ENCODE measurements at regions not wholly inside any gene's neighbourhood (a gene's known extent, or its start where the extent isn't known, plus 50 kb on each side); places are given as distances from the start of the nearest gene placed in this dataset.

DNA sequence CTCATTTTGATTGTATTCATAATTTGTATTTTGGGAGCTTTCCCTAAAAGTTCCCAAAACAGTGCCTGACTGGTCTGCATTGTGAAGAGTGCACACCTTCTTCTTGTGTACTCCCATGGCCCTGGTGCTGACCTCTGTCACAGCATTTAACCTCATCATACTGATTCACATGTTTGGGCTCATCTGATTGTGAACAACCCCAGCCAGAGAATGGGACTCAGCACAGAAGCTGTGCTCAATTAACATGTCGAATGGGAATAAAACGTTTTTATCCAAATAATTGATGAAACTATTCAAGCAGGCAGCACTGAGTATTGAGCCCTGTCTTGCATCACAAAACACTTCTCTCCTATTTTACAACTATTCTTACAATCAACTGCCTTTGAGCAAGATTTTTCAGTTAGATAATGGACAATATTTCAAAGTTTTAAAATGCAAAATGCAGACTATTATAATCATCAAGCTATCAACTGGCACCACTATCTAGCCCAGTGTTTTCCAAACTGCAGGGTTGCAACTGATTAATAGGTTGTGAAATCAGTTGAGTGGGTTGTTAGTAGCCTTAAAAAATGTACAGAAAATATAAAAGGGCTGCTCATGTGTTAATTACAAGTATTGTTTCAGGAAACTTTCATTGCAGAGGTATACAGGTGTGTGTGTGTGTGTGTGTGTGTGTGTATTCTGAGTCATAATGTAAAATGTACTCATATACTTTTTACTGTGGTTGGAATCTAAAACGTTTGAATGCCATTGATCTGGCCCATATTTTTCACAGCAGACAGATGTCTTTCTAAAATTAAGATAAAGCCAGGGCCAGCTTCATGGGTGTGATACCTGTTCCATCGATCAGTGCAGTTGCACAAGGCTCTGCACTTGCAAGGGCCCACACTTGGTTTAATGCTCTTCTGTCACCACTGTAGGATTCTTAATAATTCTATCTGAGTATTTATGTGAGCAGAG is 190.5 kb downstream of the PIK3R1 start:
- intact Hi-C loops (cut with micrococcal nuclease) = loop anchor here (1.0 kb wide), 2 partner anchors 19 to 37 kb away; no protein-coding TSS in a partner anchor

DNA sequence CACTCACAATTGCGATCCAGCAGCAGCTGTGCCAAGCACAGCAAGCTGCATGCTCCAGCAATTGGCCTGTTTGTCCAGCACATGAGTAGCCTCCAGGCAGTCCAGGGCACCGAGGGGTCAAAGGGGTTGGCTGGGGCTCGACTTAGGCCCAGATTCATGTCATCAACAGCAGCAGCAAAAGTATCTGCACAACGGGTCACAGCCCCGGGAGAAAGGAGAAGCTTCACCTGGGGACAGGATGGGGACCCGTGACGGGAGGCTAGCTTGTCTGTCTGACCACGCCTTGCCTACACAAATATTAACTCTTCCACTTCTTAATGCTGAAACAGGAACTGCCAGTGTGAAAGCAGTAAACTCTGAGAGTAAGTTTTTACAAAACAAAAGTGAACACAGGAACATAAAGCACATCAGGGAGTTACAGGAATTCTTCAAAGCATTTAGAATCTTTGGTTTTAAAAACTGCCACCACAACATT is 191.2 kb downstream of the PIK3R1 start:
- intact Hi-C loops (cut with micrococcal nuclease) = loop anchor here (1.0 kb wide), 4 partner anchors 18 to 38 kb away; no protein-coding TSS in a partner anchor

DNA sequence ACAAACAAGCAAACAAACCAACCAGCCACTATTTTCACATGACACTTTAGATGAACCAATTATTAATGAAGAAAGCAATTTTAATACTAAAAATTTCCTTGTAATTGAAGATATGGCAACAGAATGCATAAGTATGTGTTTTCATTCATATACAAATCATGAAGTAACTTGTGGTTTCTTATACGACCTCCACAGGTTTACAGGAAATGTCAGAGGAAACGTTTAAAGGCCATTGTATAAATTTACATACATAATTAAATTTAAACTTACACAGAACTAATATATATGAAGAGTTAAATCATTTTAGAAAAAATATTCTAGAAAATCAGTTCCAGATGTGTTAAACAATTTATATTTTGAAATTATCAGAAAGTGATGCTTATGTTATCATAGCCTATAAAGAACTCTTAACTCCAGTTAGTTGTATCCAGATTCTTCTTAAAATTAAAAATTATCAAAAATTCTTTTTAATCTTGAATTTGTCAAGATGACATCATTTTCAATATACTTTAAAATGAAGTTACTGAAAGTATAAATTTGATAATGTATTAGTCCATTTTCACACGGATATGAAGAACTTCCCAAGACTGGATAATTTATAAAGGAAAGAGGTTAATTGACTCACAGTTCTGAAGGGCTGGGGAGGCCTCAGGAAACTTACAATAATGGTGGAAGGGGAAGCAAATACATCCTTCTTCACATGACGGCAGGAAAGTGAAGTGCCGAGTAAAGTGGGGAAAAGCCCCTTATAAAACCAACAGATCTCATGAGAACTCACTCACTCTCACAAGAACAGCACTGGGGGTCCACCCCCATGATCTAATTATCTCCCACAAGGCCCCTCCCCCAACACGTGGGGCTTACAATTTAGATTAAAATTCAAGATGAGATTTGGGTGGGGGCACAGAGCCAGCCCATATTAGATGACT is 192.0 kb downstream of the PIK3R1 start:
- intact Hi-C loops (cut with micrococcal nuclease) = loop anchor here (1.0 kb wide), 2 partner anchors 25 to 27 kb away; no protein-coding TSS in a partner anchor

DNA sequence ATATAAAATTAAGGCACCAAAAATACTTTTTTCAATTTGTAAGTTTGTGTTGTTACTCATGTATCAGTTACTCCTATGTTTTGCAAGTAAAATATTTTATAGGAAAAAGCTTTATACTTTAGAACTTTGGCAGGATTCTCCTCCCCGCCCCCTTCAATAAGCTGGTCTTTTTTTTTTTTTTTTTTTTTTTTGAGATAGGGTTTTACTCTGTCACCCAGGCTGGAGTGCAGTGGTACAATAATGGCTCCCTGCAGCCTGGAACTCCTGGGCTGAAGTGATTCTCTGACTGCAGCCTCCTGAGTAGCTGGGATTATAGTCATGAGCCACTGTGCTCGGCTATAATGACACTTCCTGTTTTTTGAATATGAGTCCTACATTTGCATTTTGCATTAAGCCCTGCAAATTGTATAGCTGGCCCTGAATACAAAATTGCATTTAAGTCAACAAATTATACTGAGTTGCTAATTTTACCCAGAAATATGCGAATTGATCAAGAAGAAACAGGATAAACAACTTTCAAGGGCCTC is 192.9 kb downstream of the PIK3R1 start:
- intact Hi-C loops (cut with micrococcal nuclease) = no loop called here

DNA sequence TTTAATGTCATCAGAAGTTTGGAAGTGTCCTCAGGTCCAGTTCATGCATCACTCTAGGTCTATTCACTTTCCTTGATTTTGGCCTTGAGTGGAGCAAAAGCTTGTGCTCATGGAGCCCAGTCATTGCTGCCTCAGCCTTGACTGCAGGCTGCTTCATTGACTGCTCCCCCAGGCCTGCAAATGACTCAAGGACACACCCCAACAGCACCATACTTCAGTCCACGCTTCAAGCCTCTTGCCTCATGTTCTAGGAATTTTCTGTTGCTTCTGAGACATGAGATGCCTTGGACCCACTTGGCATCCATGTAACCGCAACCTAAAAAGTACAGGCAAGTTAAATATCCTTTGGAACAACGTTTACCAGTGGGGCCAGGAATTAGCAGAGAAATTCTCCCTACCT is 193.7 kb downstream of the PIK3R1 start:
- intact Hi-C loops (cut with micrococcal nuclease) = no loop called here

DNA sequence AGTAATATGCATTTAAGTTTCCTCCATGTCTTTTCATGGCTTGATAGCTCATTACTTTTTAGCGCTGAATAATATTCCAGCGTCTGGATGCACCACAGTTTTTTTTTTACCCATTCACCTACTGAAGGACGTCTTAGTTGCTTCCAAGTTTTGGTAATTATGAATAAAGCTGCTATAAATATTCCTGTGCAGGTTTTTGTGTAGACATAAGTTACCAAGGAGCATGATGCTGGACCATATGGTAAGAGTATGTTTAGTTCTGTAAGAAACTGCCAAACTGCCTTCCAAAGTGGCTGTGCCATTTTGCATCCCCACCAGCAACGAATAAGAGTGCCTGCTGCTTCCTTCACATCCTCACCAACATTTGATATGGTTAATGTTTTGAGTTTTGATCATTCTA is 195.6 kb downstream of the PIK3R1 start:
- intact Hi-C loops (cut with micrococcal nuclease) = no loop called here

DNA sequence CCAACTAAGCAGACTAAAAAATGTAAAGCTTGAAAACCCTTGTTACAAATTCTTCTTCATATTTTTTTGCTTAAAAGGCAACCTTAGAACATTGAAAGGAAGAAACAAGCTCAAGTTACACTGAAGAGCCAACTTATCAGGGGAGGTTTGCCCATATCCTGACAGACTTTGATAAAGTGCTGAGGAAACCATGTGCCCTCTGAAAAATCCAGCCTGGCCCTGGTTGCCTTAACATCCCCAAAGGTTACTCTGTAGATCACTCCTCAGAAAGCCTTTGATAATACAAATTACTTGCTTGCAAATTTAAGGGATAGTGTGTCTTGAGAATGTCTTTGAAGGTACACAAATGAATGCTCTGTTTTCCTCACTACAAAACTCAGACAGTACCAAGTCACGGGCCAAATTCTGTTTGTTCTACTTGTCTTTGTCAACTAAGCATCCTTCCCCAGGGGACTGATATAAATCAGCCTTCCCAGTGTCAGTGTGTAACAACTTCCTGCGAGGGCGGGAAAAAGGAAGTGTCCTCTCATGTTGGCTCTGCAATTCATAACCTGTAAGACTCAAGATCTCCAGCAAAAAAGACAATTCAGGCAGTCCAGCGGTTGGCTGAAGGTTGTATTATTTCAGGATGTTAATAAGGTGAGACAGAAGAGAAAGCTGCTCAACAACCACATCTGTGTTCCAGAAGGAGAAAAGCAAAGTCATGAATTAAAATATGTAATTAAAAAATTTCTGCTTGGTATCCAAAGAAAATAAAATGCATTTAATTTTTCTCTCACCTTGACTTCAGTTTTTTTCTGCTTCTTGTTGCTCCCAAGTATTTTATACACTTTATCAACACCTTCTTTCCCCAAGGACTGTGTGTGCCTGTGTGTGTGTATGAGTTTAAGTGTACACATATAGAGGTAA is 199.9 kb downstream of the PIK3R1 start:
- intact Hi-C loops (cut with micrococcal nuclease) = no loop called here

DNA sequence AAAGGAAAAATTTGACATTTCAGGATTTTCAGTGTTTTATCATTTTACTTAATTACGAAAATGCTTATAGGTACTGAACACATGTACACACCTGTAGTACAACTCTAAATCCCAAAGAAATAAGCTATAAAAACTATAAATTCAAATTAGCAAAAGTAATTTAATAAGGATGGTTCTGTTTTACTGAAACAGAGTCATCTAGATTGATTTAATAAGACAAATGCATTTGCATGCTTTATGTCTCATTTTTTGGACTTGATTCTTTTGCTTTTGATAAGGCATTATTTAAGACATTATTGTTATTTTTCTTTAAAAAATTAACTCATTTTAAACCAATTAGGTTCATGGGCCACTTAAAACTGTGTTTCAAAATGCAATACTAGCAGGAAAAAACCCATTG is 201.2 kb downstream of the PIK3R1 start:
- intact Hi-C loops (cut with micrococcal nuclease) = no loop called here

DNA sequence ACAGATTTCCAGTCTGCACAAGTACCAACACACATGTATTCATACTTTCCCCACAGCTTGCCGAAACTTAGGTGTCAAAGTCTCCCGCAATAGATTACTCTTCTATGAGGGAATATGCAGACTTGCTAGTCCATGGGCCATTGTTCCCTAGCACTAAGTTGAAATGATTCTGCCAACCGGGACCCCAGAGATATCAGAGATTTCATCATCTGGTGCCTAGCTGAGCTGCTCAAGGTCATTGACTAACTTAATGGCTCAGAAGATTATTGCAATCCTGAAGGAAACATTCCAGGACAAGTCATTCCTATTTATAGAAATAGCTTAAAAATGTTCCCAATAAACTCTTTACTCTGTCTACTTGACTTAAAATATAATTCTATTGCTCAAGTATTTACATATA is 202.6 kb downstream of the PIK3R1 start:
- intact Hi-C loops (cut with micrococcal nuclease) = no loop called here

DNA sequence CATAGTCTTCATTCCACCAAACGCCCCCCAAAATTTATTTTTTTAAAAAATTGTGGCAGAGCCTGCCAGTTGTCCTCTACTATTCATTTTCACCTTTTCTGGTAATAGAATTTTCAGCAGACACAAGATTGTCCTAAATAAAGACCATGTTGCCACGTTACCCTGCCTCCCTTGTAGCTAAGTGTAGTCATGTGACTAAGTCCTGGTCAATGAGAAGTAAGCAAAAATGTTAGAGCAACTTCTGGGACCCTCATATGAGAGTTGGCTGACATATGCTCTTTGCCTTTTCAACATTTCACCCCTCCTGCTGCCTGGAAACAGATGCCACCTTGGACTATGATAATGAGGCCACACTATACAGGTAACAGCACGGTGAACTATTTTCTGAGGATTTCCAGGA is 203.1 kb downstream of the PIK3R1 start:
- intact Hi-C loops (cut with micrococcal nuclease) = no loop called here

DNA sequence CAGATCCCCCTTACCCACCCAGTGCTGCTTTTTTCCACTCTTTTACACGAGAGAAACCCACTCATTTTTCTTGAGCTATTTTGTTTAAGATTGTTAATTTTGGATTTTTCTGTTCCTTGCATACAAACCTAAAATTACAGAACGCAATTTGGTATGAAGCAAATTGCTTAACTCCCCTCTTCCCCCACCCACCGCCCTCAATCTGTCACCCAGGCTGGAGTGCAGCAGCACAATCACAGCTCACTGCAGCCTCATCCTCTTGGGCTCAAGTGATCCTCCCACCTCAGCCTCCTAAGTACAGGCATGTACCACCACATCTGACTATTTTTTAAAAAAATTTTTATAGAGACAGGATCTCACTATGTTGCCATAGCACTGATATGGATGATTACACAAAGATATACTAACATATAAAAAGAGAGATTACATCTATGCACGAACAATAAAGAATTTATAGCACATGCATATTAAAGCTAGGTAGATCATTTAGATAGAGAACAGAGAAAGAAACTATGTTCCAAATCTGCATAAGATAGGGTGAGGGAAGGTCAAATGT is 203.6 kb downstream of the PIK3R1 start:
- intact Hi-C loops (cut with micrococcal nuclease) = no loop called here

DNA sequence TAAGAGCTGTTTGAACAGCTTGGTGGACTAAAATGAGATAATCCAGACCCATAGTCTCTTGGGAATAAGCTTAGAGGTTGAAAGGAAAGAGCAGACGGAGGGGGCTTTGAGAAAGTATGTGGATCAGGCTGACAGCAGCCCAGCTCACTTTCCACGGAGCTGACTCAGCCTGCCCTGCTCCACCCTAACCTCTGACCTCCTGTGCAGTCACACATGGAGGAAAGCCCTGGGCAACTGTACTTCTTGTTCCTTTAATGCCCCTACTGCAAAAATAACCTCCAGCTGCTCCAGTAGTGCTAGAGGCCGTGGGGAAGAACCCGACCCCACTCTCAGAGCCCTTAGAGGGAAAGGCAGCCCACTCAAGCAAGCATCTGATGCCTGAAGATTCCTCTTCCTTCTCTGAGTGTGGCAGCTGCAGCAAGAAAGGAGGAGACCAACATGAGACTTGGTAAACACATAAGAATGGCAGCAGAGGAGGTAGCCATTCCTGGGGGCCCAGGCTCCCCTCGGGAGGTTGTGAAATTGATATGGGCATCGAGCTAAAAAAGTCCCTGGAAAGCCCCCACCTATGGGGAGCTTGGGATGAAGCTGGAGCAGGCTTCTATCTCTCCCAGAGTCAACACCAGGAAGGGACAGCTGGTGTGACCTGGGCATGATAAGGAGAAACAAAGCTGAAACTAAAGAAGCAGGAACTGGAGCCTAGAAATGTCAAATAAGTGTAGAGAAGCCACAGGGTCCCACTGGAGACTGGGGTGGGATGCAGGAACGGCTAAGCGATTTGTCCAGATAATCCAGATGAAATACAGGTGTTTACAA is 204.3 kb downstream of the PIK3R1 start:
- intact Hi-C loops (cut with micrococcal nuclease) = loop anchor here (10.0 kb wide), 1 partner anchor 1175 kb away; no protein-coding TSS in a partner anchor

DNA sequence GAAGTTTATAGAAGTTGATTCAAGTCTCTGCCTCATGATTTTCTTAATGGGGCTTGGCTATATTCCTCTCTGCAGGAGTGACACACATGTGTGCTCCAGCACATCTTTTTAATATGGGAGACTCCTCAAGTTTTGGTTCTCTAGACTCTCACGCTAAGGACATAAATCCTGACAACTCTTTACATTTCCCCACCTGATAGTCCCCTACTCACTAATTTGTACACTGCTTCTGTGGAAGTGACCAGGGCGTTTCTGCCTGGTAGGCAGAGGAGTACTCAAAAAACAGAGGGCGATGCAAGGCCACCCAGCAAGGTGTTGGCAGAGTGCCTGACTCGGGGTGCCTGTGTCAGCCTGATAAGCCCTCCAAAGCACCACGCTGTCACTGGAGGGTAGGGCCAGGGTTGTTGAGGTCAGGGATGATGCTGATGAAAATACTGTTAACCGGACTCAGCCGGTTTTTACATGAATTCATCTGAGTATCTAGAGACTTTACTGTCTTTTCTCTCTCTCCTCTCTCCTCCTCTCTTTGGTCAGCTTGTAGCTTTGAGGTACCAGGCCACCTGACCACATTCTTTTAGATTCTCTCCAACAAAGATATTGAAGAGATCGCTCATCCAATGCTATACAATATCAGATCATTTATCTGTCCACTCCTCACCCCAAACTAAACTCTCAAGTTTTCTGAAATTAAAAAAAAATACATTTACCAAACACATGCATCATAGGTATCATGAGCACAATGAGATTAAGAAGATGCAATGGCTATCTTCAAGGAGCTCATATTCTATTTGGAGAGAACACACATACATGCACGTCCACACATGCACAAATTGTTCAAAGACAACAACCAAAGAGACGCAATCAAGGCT is 205.2 kb downstream of the PIK3R1 start:
- intact Hi-C loops (cut with micrococcal nuclease) = loop anchor here (10.0 kb wide), 1 partner anchor 1176 kb away; no protein-coding TSS in a partner anchor

DNA sequence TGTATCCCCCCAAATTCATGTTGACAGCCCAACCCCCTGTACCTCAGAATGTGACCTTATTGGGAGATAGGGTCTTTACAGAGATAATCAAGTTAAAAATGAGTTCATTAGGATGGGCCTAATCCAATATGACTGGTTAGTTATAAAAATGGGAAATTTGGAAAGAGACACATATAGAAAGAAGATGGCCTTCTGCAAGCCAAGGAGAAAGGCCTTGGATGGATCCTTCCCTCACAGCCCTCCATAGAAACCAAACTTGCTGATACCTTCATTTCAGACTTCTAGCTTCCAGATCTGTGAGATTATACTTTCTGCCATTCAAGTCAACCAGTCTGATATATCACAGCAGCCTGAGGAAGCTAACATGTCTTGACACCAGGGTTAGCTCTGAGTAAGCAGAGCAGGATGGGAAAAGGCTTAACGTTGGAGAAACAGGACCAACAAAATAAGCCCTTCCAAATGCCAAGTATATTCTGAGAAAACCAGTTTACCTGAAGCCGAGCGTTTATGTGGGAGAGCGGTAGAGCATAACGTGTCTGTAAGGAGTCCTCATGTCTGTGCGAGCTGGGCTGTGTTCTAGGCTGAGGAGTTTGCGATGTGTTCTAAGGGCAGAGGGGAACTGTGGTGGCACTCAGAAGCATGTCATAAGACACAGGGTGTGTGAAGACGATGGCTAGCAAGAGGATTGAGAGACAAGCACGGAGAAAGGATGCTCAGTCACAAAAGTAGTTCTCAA is 206.1 kb downstream of the PIK3R1 start:
- intact Hi-C loops (cut with micrococcal nuclease) = loop anchor here (10.0 kb wide), 1 partner anchor 1177 kb away; no protein-coding TSS in a partner anchor

DNA sequence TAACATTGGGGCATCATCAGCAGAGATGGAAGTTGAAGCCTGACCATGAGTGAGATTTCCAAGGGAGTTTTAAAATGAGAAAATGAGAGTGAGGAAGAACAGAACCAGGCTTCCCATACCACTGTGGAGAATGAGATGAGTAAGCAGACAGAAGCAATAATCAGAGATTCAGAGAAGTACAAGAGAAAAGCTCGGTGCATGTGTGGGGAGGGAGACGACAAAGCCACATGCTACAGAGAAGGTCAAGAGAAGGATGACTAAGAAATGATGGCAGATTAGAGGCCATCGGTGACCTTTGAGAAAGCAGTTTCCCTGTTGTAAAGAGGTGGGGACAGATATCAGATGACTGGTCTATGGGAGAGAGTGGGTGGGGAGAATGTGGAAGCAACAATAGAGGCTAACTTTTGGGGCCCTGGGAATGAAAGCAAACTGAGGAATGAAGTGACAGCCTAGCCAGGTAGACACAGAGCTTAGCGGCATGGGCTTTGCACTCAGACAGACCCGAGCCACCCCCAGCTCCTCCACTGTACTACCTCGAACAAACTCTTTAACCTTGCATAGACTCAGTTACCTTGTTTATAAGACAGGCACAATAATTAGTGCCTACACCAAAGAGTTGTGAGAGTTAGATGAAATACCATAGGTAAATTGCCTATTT is 207.7 kb downstream of the PIK3R1 start:
- intact Hi-C loops (cut with micrococcal nuclease) = loop anchor here (10.0 kb wide), 1 partner anchor 1178 kb away; no protein-coding TSS in a partner anchor

DNA sequence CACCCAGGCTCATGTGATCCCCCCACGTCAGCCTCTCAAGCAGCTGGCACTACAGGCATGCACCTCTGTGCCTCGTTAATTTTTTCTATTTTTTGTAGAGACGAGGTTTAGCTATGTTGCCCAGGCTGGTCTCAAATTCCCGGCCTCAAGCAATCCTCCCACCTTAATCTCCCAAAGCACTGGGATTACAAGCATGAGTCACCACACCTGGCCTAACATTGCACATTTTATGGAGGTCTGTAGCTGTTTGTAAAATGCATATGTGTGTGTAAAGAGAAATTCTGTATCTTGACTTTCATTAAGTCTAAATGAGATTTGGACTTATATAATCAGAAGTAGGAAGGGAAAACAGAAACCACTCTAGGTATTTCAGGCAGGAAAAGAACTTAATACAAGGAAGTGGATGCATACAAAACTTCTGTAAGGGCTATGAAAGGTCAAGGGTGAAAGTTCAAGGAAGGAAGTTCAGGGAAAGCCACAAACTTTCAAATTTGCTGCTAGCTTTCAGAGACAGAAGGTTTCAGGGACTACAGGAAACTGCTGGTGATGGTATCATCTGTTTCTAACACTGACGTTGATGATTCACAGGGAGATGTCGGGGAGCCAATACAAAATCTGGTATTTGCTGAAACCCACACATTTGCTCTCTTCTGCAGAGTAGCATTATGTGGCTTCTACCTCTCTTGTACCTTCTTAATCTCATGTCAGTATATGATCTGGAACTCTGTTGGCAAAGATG is 209.4 kb downstream of the PIK3R1 start:
- intact Hi-C loops (cut with micrococcal nuclease) = loop anchor here (1.0 to 10.0 kb wide), 7 partner anchors 9 to 1180 kb away; no protein-coding TSS in a partner anchor
